Panc1 (cell line): ENCODE measurements at regions not wholly inside any gene's neighbourhood (a gene's known extent, or its start where the extent isn't known, plus 50 kb on each side); places are given as distances from the start of the nearest gene placed in this dataset.

Source experiments
- CTCF ChIP-seq: fragments of 450-650 bp; IDR thresholded peaks from 2 replicates; pipeline ENCODE4 v1.5.1; 2017; ENCODE audit warnings: mild to moderate bottlenecking
- POLR2AphosphoS5 ChIP-seq: IDR thresholded peaks from 2 replicates; pipeline ENCODE4 v1.6.1; 2012; ENCODE audit warnings: mild to moderate bottlenecking, low read depth, low read length, moderate library complexity
- REST ChIP-seq, 2 experiments: IDR thresholded peaks; 2 replicates each; pipeline ENCODE4 v1.6.1; 2011 to 2012; ENCODE audit warnings: low read depth in 2 of 2, control low read depth in 1 of 2, low read length in 1 of 2, mild to moderate bottlenecking in 1 of 2, moderate library complexity in 1 of 2; ENCODE audit not compliant: insufficient read depth in 1 of 2
- SIN3A ChIP-seq: IDR thresholded peaks from 2 replicates; pipeline ENCODE4 v1.6.1; 2012; ENCODE audit warnings: low read depth, mild to moderate bottlenecking, low read length, moderate library complexity, borderline replicate concordance; ENCODE audit not compliant: insufficient read depth
- TCF7L2 ChIP-seq: IDR thresholded peaks from 2 replicates; pipeline ENCODE4 v1.6.1; 2011; ENCODE audit warnings: mild to moderate bottlenecking, low read depth, low read length, inconsistent platforms

DNA sequence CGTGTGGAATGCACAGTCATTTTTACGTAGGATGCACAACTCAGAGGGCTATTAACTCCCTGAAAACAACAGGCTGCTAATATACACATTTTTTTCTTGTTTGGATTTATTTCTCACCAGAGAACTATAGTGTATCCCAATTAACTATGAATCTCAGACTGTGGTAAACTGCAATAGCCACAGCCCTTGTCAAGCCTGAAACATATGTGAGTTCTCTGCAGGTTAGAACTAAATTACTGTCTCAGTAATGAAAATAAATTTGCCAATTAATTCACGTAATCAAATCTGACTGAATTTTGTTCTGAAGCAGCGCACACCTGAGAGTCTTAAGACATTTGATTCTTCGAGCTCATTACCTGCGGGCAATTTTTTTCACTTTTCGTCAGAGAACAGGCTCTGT lies 318.6 kb downstream of the PMP22 start:
- TF ChIP-seq CTCF (no peak), REST (IDR thresholded peaks at IDR 0.05; ENCODE audit: insufficient read depth in 1 of 2, low read depth in 2 of 2, low read length in 1 of 2) (no peak), POLR2AphosphoS5 (no peak), SIN3A (no peak), TCF7L2 (no peak)
